HG02885 (cell line): ENCODE measurements at regions not wholly inside any gene's neighbourhood (a gene's known extent, or its start where the extent isn't known, plus 50 kb on each side); places are given as distances from the start of the nearest gene placed in this dataset.

Experiments
- ATAC-seq: cut with Tn5 transposase; IDR thresholded peaks from one replicate; pipeline ENCODE4 v1.9.1; 2021; ENCODE audit warnings: mild to moderate bottlenecking; ENCODE audit not compliant: unreplicated experiment, poor library complexity

- peak; percentile 62 for ATAC-seq
Observed at GRCh38 chr4:77358315-77358928, 201.4 kb downstream of the CCNG2 start.

GRCh38 chr4:77360451-77360850 lies 203.4 kb downstream of the CCNG2 start:
- no peak for ATAC-seq

DNA sequence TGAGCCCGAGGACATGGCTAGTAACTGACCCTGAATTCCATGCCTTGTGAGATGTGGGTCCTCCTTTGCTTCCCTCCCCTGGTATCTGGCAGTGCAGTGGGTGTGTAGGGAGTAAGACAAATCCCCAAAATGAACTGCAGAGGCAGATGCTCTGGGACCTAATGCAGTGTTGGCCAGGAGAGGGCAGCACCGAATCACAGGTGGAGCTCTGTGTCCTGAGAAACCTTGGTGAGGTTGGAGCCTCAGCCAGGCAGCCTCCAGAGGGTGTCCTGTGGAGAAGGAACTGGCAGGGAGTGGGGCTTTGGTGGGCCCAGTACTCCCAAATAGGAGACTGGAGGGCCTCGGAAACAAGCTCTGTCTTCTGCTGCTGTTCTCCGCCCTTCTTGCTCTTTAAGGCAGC lies 209.9 kb downstream of the CCNG2 start:
- peak; percentile 92 for ATAC-seq

GRCh38 chr4:77367638-77368037 lies 210.6 kb downstream of the CCNG2 start:
- ATAC-seq, result no peak

DNA sequence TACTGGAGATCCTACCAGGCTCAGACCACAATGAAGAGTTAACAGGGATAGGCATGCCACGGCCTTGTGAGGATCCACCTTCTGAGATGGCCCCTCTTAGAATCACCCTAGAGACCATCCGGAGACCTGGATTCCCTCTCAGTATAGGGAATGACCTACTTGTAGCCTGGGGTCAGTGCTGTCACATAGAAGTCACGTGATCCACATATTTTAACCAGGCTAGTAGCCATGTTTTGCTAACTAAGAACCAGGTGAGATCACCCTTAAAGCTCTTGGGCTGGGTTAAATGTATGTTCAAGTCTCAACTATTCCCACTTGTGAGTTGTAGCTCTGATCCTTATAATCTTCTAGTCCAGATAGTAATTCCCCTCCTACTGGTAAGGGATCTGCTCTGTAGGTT lies 215.4 kb downstream of the CCNG2 start:
- ATAC-seq, result no peak

DNA sequence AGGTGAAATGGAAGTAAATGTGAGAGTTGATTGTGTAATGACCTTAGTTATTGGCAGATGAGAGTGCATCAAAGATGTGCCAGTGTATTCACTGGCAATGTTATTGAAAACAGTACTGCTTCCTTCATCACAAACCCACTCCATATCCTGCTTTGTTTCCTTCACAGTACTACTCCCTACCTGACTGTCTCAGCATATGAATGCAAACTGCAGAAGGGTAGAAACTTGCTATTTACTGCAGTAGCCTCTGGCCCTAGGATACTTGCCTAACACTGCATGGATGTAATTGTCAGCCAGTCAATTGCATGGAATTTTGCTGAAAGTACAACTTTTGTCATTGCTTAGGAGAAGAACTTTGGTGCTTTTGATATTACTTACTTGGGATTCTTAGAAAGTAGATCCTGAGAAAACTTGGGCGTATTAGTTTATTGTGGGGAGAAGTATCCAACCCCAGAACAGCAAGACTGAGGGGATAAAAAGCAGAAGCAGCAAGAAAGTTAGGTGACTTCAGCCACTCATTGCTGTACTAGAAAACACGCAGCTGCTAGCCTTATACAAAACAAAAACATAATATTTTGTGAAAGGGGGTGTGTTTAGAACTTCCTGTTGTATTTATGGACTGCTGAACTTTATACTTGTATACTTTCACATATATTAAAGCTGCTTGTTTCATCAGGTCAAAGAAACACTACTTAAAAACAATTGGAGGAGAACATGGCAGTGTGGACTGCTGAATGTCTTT lies 219.0 kb downstream of the CCNG2 start:
- ATAC-seq, result no peak

GRCh38 chr4:77376788-77377460 lies 219.9 kb downstream of the CCNG2 start:
- no peak for ATAC-seq

GRCh38 chr4:77384094-77384493 lies 221.5 kb upstream of the CXCL13 start:
- ATAC-seq, result no peak

- ATAC-seq, result peak; percentile 68
Observed at GRCh38 chr4:77385124-77385969, 220.3 kb upstream of the CXCL13 start.

DNA sequence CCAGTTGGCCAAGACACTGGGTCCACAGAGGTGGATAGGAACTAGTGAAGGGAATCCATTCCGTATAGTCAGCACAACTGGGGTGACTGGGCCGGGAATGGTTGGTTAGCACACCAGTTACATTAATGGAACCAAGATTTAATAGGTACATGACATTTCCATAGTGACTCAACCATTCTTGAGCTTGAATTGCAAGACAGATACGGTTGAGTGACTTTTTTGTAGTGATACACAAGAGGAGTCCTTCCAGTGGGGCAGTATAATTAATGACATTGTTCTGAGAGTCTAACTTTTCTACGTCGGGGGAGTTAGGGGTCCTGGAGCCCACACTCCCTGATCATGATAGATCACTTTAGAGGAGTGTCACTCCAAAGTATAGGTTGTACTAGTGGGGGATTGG lies 211.6 kb upstream of the CXCL13 start:
- ATAC-seq, result no peak

- ATAC-seq, result no peak
Observed at GRCh38 chr4:77395481-77395880, 210.1 kb upstream of the CXCL13 start.

- no peak for ATAC-seq
Observed at GRCh38 chr4:77398256-77398655, 207.4 kb upstream of the CXCL13 start.

DNA sequence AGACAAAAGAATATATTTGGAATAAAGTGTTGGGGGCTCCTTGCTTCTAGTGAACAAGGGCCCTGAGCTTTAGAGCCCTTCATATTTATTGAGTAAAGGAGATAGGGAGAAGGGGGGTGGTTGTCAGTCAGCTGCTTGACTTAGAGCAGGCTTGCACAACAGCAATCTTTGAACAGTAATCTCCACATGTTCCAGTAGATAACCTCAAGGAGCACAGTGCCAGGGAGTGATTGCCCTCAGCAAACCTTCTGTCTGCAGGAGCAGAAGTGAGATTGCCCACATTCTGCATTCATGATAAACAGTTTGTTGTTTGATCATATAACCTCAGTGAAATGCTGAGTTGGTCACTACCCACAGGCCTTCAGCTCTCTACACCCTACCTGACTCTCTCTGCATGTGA lies 205.8 kb upstream of the CXCL13 start:
- ATAC-seq, result no peak

GRCh38 chr4:77413766-77414165 lies 191.9 kb upstream of the CXCL13 start:
- no peak for ATAC-seq

DNA sequence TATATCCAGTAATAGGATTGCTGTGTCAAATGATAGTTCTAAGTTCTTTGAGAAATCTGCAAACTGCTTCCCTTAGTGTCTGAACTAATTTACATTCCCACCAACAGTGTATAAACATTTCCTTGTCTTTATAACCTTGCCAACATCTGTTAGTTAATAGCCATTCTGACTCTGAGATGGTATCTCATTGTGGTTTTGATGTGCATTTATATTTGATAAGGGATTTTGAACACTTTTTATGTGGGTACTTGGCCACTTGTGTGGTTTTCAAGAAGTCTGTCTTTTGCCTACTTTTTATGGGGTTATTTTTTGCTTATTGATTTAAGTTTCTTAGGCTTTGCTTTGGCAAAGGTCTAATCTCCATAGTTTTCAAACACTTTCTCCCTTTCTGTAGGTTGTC lies 189.9 kb upstream of the CXCL13 start:
- ATAC-seq, result no peak

- no peak for ATAC-seq
Observed at GRCh38 chr4:77418333-77418732, 187.3 kb upstream of the CXCL13 start.

GRCh38 chr4:77430847-77431246 lies 174.8 kb upstream of the CXCL13 start:
- ATAC-seq, result no peak

DNA sequence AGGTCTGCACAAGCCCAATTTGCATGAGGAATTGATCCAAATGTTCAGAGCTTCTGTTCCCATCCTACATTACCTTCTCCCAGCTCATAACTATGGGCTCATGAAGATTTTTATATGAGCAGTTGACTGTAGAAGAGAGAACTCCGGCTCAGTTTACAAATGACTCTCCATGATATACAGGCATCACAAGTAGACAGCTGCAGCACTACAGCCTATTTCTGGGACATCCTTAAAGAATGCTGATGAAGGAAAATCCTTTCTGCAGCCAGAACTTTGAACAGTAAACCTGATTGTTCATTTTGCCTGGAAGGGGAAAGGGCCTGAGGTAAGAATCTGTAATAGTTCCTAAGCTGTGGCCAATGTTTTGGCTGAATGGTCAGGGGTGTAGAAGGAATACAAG lies 174.1 kb upstream of the CXCL13 start:
- ATAC-seq, result no peak

- no peak for ATAC-seq
Observed at GRCh38 chr4:77432717-77433417, 172.8 kb upstream of the CXCL13 start.

- peak; percentile 90 for ATAC-seq
Observed at GRCh38 chr4:77433418-77433733, 172.2 kb upstream of the CXCL13 start.
